ENCODE measurements at regions not wholly inside any gene's neighbourhood (a gene's known extent, or its start where the extent isn't known, plus 50 kb on each side); places are given as distances from the start of the nearest gene placed in this dataset.

DNA sequence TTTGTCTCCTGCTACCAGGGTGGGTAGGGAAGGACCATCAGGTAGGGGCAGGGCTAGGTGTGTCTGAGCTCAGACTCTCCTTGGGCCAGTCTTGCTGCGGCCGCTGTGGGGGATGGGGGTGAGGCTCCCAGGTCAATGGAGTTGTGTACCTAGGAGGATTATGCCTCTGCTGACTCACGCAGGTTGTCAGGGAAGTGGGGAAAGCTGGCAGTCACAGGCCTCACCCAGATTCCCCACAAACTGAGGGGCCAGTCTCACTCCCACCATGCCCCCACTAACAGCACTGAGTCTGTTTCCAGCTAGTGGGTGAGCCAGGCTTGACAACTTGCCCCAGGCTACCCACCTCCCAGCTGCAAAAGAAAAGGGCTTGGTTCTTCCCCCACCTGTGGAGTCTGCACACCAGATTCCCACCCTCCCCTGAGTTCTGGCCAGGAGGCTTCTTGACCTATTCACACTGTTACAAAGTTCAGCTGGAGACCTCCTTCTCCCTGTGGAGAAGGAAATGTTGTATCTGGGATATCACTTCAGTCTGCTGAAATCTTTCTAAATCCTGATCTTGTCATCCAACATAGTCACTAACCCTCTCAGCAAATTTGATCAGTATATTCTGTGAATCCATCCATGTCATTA, 69.2 kb upstream of the GJA8 start:
- no peak for DNase-seq (ENCODE audit: low read depth in 1 of 2, low spot score in 1 of 2)
- no peaks in the 10 kb centered on the region for H3K36me3 ChIP-seq
- TF ChIP-seq, protein P1, sequence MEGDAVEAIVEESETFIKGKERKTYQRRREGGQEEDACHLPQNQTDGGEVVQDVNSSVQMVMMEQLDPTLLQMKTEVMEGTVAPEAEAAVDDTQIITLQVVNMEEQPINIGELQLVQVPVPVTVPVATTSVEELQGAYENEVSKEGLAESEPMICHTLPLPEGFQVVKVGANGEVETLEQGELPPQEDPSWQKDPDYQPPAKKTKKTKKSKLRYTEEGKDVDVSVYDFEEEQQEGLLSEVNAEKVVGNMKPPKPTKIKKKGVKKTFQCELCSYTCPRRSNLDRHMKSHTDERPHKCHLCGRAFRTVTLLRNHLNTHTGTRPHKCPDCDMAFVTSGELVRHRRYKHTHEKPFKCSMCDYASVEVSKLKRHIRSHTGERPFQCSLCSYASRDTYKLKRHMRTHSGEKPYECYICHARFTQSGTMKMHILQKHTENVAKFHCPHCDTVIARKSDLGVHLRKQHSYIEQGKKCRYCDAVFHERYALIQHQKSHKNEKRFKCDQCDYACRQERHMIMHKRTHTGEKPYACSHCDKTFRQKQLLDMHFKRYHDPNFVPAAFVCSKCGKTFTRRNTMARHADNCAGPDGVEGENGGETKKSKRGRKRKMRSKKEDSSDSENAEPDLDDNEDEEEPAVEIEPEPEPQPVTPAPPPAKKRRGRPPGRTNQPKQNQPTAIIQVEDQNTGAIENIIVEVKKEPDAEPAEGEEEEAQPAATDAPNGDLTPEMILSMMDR (IDR thresholded peaks at IDR 0.05; ENCODE audit: low read depth, low read length), result no peak
- H3K9me3 ChIP-seq (ENCODE audit: low read depth), result no peaks in the 10 kb centered on the region
- no peak overlapping the region for H3K27ac ChIP-seq
- peaks cover 8% of the 10 kb centered on the region for H3K27me3 ChIP-seq
- H3K4me1 ChIP-seq (ENCODE audit: low read depth), result no peaks in the 10 kb centered on the region
- H3K4me3 ChIP-seq, result no peak overlapping the region

DNA sequence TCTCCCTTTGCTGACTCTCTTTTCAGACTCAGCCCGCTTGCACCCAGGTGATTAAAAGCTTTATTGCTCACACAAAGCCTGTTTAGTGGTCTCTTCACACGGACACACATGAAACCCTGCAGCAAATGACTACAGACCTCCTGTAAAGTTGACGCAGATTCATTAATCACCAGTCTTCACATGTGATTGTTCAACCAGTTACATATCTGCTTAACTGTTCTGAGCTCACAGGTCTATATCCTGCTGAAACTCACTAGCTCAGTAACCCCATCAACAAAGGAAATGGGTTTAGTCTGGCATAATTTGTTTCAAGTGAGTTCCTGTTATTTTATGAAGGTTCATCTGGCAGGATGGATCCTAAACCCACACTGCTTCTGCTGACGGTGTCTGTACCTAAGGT, 68.4 kb upstream of the GJA8 start:
- no peak overlapping the region for H3K4me3 ChIP-seq
- no peaks in the 10 kb centered on the region for H3K36me3 ChIP-seq
- H3K27me3 ChIP-seq, result peaks cover 8% of the 10 kb centered on the region
- DNase-seq (ENCODE audit: low read depth in 1 of 2, low spot score in 1 of 2), result no peak
- H3K27ac ChIP-seq, result no peak overlapping the region
- no peaks in the 10 kb centered on the region for H3K9me3 ChIP-seq (ENCODE audit: low read depth)
- TF ChIP-seq, protein P1 (IDR thresholded peaks at IDR 0.05; ENCODE audit: low read depth, low read length), result no peak
- no peaks in the 10 kb centered on the region for H3K4me1 ChIP-seq (ENCODE audit: low read depth)

- no peak overlapping the region for H3K4me3 ChIP-seq
- H3K36me3 ChIP-seq, result no peaks in the 10 kb centered on the region
- TF ChIP-seq, protein P1 (IDR thresholded peaks at IDR 0.05; ENCODE audit: low read depth, low read length), result no peak
- H3K4me1 ChIP-seq (ENCODE audit: low read depth), result no peaks in the 10 kb centered on the region
- DNase-seq (ENCODE audit: low read depth in 1 of 2, low spot score in 1 of 2), result no peak
- peaks cover 8% of the 10 kb centered on the region for H3K27me3 ChIP-seq
- H3K27ac ChIP-seq, result no peak overlapping the region
- no peaks in the 10 kb centered on the region for H3K9me3 ChIP-seq (ENCODE audit: low read depth)
These were observed 67.8 kb upstream of the GJA8 start for GRCh38 chr1:147834810-147835209.

GRCh38 chr1:147837129-147837963, 65.2 kb upstream of the GJA8 start:
- Histone ChIP-seq H3K27ac (no peak overlapping the region), H3K4me3 (no peak overlapping the region)
- peak in 1 of 2 donors; percentile 14 for DNase-seq (ENCODE audit: low read depth in 1 of 2, low spot score in 1 of 2)

GRCh38 chr1:147837964-147838292, 64.7 kb upstream of the GJA8 start:
- DNase-seq (ENCODE audit: low read depth in 1 of 2, low spot score in 1 of 2), result no peak
- H3K27ac ChIP-seq, result no peak overlapping the region
- H3K36me3 ChIP-seq, result no peaks in the 10 kb centered on the region
- H3K9me3 ChIP-seq (ENCODE audit: low read depth), result no peaks in the 10 kb centered on the region
- H3K4me3 ChIP-seq, result no peak overlapping the region
- TF ChIP-seq, protein P1 (IDR thresholded peaks at IDR 0.05; ENCODE audit: low read depth, low read length), result no peak
- H3K4me1 ChIP-seq (ENCODE audit: low read depth), result no peaks in the 10 kb centered on the region
- H3K27me3 ChIP-seq, result peaks cover 8% of the 10 kb centered on the region

More at GRCh38 chr1:147837129-147837963, 65.2 kb upstream of the GJA8 start:
- Histone ChIP-seq H3K27me3 (peaks cover 8% of the 10 kb centered on the region), H3K9me3 (ENCODE audit: low read depth) (no peaks in the 10 kb centered on the region), H3K36me3 (no peaks in the 10 kb centered on the region), H3K4me1 (ENCODE audit: low read depth) (no peaks in the 10 kb centered on the region)
- TF ChIP-seq, protein P1 (IDR thresholded peaks at IDR 0.05; ENCODE audit: low read depth, low read length), result no peak
